SK-N-SH treated with all-trans-retinoic acid at 6 μM for 48 hours (cell line): ENCODE measurements at regions not wholly inside any gene's neighbourhood (a gene's known extent, or its start where the extent isn't known, plus 50 kb on each side); places are given as distances from the start of the nearest gene placed in this dataset.

Experiments
- ATAC-seq: fragments of 200-7000 bp; cut with Tn5 transposase; 3 replicates; pipeline ENCODE4 v1.9.1; 2020; ENCODE audit warnings: mild to moderate bottlenecking, moderate library complexity
- ARNTL ChIP-seq: fragments of 450-650 bp; formaldehyde crosslinking; IDR thresholded peaks from 2 replicates; pipeline ENCODE4 v1.5.0; 2020; ENCODE audit warnings: low read depth, mild to moderate bottlenecking, moderate library complexity, borderline replicate concordance
- BACH2 ChIP-seq: fragments of 250-450 bp; sonication (Bioruptor Pico); IDR thresholded peaks from 2 replicates; pipeline ENCODE4 v1.9.0; 2021; ENCODE audit warnings: mild to moderate bottlenecking, borderline replicate concordance
- CSDC2 ChIP-seq: fragments of 250-450 bp; sonication (Bioruptor Pico); IDR thresholded peaks from 2 replicates; pipeline ENCODE4 v1.5.0; 2020; ENCODE audit warnings: mild to moderate bottlenecking, moderate library complexity
- ESRRG ChIP-seq: fragments of 250-450 bp; sonication (Bioruptor Pico); IDR thresholded peaks from 2 replicates; pipeline ENCODE4 v1.6.1; 2021; ENCODE audit warnings: mild to moderate bottlenecking
- GLIS3 ChIP-seq: fragments of 250-450 bp; sonication (Bioruptor Pico); IDR thresholded peaks from 2 replicates; pipeline ENCODE4 v1.5.0; 2020; ENCODE audit warnings: mild to moderate bottlenecking, moderate library complexity
- ISL1 ChIP-seq: fragments of 250-450 bp; sonication (Bioruptor Pico); IDR thresholded peaks from 2 replicates; pipeline ENCODE4 v2.1.2; 2022; ENCODE audit warnings: mild to moderate bottlenecking, moderate library complexity
- OSR1 ChIP-seq: fragments of 250-450 bp; sonication (Bioruptor Pico); IDR thresholded peaks from 2 replicates; pipeline ENCODE4 v1.8.0; 2022; ENCODE audit warnings: moderate library complexity, mild to moderate bottlenecking, inconsistent platforms
- PATZ1 ChIP-seq: fragments of 250-450 bp; sonication (Bioruptor Pico); IDR thresholded peaks from 2 replicates; pipeline ENCODE4 v1.8.0; 2020; ENCODE audit warnings: mild to moderate bottlenecking, moderate library complexity, borderline replicate concordance
- PPARA ChIP-seq: fragments of 250-450 bp; sonication (Bioruptor Pico); IDR thresholded peaks from 2 replicates; pipeline ENCODE4 v1.5.0; 2020; ENCODE audit warnings: mild to moderate bottlenecking, borderline replicate concordance
- RARB ChIP-seq: fragments of 250-450 bp; sonication (Bioruptor Pico); IDR thresholded peaks from 2 replicates; pipeline ENCODE4 v1.8.0; 2021; ENCODE audit warnings: mild to moderate bottlenecking, moderate library complexity
- SNAI2 ChIP-seq: fragments of 250-450 bp; sonication (Bioruptor Pico); IDR thresholded peaks from 2 replicates; pipeline ENCODE4 v1.5.0; 2020; ENCODE audit warnings: mild to moderate bottlenecking, moderate library complexity
- TCF4 ChIP-seq: fragments of 250-450 bp; sonication (Bioruptor Pico); IDR thresholded peaks from 2 replicates; pipeline ENCODE4 v1.8.0; 2021; ENCODE audit warnings: mild to moderate bottlenecking, moderate library complexity, borderline replicate concordance
- TOX ChIP-seq: fragments of 250-450 bp; sonication (Bioruptor Pico); IDR thresholded peaks from 2 replicates; pipeline ENCODE4 v1.8.0; 2021; ENCODE audit warnings: mild to moderate bottlenecking, moderate library complexity, borderline replicate concordance
- TSHZ2 ChIP-seq: fragments of 250-450 bp; sonication (Bioruptor Pico); IDR thresholded peaks from 2 replicates; pipeline ENCODE4 v1.5.0; 2020; ENCODE audit warnings: mild to moderate bottlenecking, moderate library complexity
- ZC3H10 ChIP-seq: fragments of 250-450 bp; sonication (Bioruptor Pico); IDR thresholded peaks from 2 replicates; pipeline ENCODE4 v1.5.1; 2021; ENCODE audit warnings: mild to moderate bottlenecking, moderate library complexity
- ZFP3 ChIP-seq: fragments of 250-450 bp; sonication (Bioruptor Pico); IDR thresholded peaks from 2 replicates; pipeline ENCODE4 v1.5.0; 2020; ENCODE audit warnings: mild to moderate bottlenecking, moderate library complexity
- ZFP30 ChIP-seq: fragments of 450-650 bp; formaldehyde crosslinking; IDR thresholded peaks from 2 replicates; pipeline ENCODE4 v1.5.0; 2022; ENCODE audit warnings: mild to moderate bottlenecking, moderate library complexity
- ZNF565 ChIP-seq: fragments of 450-650 bp; formaldehyde crosslinking; conservative IDR thresholded peaks from 2 replicates; pipeline ENCODE4 v1.5.0; 2020; ENCODE audit warnings: low read depth, mild to moderate bottlenecking, moderate library complexity
- ZNF70 ChIP-seq: fragments of 450-650 bp; formaldehyde crosslinking; IDR thresholded peaks from 2 replicates; pipeline ENCODE4 v1.5.0; 2020; ENCODE audit warnings: mild to moderate bottlenecking, moderate library complexity
- ZNF8 ChIP-seq: fragments of 450-650 bp; formaldehyde crosslinking; IDR thresholded peaks from 2 replicates; pipeline ENCODE4 v1.5.0; 2020; ENCODE audit warnings: mild to moderate bottlenecking, moderate library complexity
- TF ChIP-seq, protein P1 (sequence below): fragments of 250-450 bp; sonication (Bioruptor Pico); IDR thresholded peaks from 2 replicates; pipeline ENCODE4 v1.5.1; 2021; ENCODE audit warnings: mild to moderate bottlenecking, moderate library complexity
- TF ChIP-seq, protein P2 (sequence below): fragments of 250-450 bp; sonication (Bioruptor Pico); IDR thresholded peaks from 2 replicates; pipeline ENCODE4 v1.8.0; 2021; ENCODE audit warnings: low read depth, mild to moderate bottlenecking, moderate library complexity, borderline replicate concordance
- TF ChIP-seq, protein P3 (sequence below): fragments of 250-450 bp; sonication (Bioruptor Pico); IDR thresholded peaks from 2 replicates; pipeline ENCODE4 v1.5.1; 2020; ENCODE audit warnings: low read depth, mild to moderate bottlenecking, moderate library complexity

- TF ChIP-seq GLIS3: no peak
- TF ChIP-seq PATZ1: no peak
- TF ChIP-seq, protein P1, sequence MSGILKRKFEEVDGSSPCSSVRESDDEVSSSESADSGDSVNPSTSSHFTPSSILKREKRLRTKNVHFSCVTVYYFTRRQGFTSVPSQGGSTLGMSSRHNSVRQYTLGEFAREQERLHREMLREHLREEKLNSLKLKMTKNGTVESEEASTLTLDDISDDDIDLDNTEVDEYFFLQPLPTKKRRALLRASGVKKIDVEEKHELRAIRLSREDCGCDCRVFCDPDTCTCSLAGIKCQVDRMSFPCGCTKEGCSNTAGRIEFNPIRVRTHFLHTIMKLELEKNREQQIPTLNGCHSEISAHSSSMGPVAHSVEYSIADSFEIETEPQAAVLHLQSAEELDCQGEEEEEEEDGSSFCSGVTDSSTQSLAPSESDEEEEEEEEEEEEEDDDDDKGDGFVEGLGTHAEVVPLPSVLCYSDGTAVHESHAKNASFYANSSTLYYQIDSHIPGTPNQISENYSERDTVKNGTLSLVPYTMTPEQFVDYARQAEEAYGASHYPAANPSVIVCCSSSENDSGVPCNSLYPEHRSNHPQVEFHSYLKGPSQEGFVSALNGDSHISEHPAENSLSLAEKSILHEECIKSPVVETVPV (CRISPR knock-in tag): no peak
- no peak for TF ChIP-seq ISL1 (CRISPR knock-in tag)
- no peak for TF ChIP-seq SNAI2
- TF ChIP-seq ZNF565 (CRISPR knock-in tag): no peak
- no peak for TF ChIP-seq ZC3H10
- no peak for TF ChIP-seq RARB
- TF ChIP-seq ZNF70: no peak
- no peak for TF ChIP-seq BACH2 (CRISPR knock-in tag)
- TF ChIP-seq ESRRG (CRISPR knock-in tag): no peak
- no peak for TF ChIP-seq ZFP30 (CRISPR knock-in tag)
- TF ChIP-seq TSHZ2 (CRISPR knock-in tag): no peak
- TF ChIP-seq, protein P2, sequence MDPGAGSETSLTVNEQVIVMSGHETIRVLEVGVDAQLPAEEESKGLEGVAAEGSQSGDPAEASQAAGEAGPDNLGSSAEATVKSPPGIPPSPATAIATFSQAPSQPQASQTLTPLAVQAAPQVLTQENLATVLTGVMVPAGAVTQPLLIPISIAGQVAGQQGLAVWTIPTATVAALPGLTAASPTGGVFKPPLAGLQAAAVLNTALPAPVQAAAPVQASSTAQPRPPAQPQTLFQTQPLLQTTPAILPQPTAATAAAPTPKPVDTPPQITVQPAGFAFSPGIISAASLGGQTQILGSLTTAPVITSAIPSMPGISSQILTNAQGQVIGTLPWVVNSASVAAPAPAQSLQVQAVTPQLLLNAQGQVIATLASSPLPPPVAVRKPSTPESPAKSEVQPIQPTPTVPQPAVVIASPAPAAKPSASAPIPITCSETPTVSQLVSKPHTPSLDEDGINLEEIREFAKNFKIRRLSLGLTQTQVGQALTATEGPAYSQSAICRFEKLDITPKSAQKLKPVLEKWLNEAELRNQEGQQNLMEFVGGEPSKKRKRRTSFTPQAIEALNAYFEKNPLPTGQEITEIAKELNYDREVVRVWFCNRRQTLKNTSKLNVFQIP (CRISPR knock-in tag): no peak
- no peak for TF ChIP-seq TCF4 (CRISPR knock-in tag)
- no peak for TF ChIP-seq CSDC2 (CRISPR knock-in tag)
- TF ChIP-seq, protein P3, sequence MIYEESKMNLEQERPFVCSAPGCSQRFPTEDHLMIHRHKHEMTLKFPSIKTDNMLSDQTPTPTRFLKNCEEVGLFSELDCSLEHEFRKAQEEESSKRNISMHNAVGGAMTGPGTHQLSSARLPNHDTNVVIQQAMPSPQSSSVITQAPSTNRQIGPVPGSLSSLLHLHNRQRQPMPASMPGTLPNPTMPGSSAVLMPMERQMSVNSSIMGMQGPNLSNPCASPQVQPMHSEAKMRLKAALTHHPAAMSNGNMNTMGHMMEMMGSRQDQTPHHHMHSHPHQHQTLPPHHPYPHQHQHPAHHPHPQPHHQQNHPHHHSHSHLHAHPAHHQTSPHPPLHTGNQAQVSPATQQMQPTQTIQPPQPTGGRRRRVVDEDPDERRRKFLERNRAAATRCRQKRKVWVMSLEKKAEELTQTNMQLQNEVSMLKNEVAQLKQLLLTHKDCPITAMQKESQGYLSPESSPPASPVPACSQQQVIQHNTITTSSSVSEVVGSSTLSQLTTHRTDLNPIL (CRISPR knock-in tag): no peak
- TF ChIP-seq, all 23 proteins: peak for 0
- ATAC-seq: no peak
Measured at GRCh38 chr9:89765211-89765946, 160.6 kb downstream of the GADD45G start.

DNA sequence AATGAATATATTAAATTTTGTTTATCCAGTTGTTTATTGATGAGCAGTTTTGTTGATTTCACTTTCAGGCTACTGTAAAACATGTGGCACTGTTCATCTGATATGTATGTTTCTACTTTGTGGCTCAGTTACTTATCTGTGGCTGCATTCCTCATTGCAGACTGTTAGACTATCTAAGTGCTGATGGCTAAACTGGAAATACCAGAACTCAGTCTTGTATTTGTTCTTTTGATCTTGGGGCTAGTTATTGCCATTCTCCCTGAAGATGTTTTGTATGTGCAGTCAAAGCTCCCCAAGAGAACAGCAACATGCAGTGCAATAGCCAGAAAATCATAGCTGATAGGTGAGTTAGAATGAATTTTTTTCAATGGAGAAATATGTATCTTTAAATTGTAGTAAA is 162.2 kb downstream of the GADD45G start:
- TF ChIP-seq TOX (CRISPR knock-in tag) (no peak), ARNTL (no peak), CSDC2 (CRISPR knock-in tag) (no peak), ZC3H10 (no peak), GLIS3 (no peak), SNAI2 (no peak), ESRRG (CRISPR knock-in tag) (no peak), ZNF565 (CRISPR knock-in tag) (no peak), ZFP3 (no peak), OSR1 (no peak), TCF4 (CRISPR knock-in tag) (no peak), PPARA (CRISPR knock-in tag) (no peak), ZNF70 (no peak), BACH2 (CRISPR knock-in tag) (no peak), PATZ1 (no peak), ZNF8 (no peak)
- TF ChIP-seq, protein P1 (CRISPR knock-in tag): no peak
- TF ChIP-seq, protein P3 (CRISPR knock-in tag): no peak
- no peak for ATAC-seq
